Left ventricle myocardium inferior (tissue), 1 donor: ENCODE measurements at regions not wholly inside any gene's neighbourhood (a gene's known extent, or its start where the extent isn't known, plus 50 kb on each side); places are given as distances from the start of the nearest gene placed in this dataset.
"Not testable (repeated sequence)": the region's sequence is repeated elsewhere in the genome, so short reads cannot be mapped to it uniquely, and the experiment has no call there.

ENCODE experiments used
- DNase-seq: peaks from one replicate; pipeline ENCODE4 v3.0.0-alpha.2; 2020
- H3K27ac ChIP-seq: fragments of 200-600 bp; replicated peaks from 2 replicates; pipeline ENCODE4 v1.8.0; 2021
- H3K27me3 ChIP-seq: fragments of 200-600 bp; 2 replicates; pipeline ENCODE4 v1.8.0; 2021; ENCODE audit warnings: low read depth
- H3K36me3 ChIP-seq: fragments of 200-600 bp; 2 replicates; pipeline ENCODE4 v1.8.0; 2021
- H3K4me1 ChIP-seq: fragments of 200-600 bp; 2 replicates; pipeline ENCODE4 v1.8.0; 2021
- H3K4me3 ChIP-seq: fragments of 200-600 bp; 2 replicates; pipeline ENCODE4 v1.8.0; 2021; ENCODE audit warnings: mild to moderate bottlenecking, moderate library complexity
- H3K9me3 ChIP-seq: fragments of 200-600 bp; replicated peaks from 2 replicates; pipeline ENCODE4 v1.8.0; 2021
- CTCF ChIP-seq: fragments of 200-600 bp; IDR thresholded peaks from 2 replicates; pipeline ENCODE4 v1.8.0; 2021; ENCODE audit warnings: antibody characterized with exemption, mild to moderate bottlenecking, borderline replicate concordance
- intact Hi-C: fragments of 100-400 bp; cut with micrococcal nuclease; formaldehyde crosslinking; loops from one replicate; pipeline ENCODE4 v1.11.0; 2022
- donor health status: DM: no; HTN: yes; CAD: no; lungs with severe emphysema.

DNA sequence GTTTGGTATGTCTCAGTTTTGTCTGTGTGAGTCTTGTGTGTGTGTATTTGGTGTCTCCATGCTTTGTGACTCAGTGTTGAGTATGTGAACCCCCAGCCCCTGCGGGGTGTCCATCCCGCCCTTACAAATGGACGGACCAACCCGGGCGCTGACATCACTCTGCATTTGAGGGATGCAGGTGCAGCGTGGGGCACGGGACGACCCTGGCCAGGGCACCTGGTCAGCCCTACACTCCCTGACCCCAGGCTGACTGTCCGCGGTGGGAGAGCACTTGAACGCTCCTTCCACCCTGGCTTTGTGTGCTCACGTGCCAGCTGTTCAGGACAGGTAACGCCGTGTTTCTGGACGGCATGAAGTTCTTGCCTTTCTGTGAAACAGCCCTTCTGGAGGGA lies 369.0 kb downstream of the BRD1 start:
- H3K27ac ChIP-seq = no peak overlapping the region
- H3K36me3 ChIP-seq = no peaks in the 10 kb centered on the region
- intact Hi-C loops = no loop called here
- no peaks in the 10 kb centered on the region for H3K9me3 ChIP-seq
- DNase-seq = no peak
- H3K27me3 ChIP-seq = peaks cover 60% of the 10 kb centered on the region
- no peaks in the 10 kb centered on the region for H3K4me1 ChIP-seq
- H3K4me3 ChIP-seq = no peak overlapping the region
- TF ChIP-seq CTCF = no peak

- DNase-seq = no peak
- no peak overlapping the region for H3K4me3 ChIP-seq
- H3K36me3 ChIP-seq = no peaks in the 10 kb centered on the region
- no peak for TF ChIP-seq CTCF
- H3K9me3 ChIP-seq = no peaks in the 10 kb centered on the region
- no peaks in the 10 kb centered on the region for H3K4me1 ChIP-seq
- H3K27ac ChIP-seq = no peak overlapping the region
- intact Hi-C loops = no loop called here
- peaks cover 60% of the 10 kb centered on the region for H3K27me3 ChIP-seq
These were observed 369.5 kb downstream of the BRD1 start for GRCh38 chr22:49457946-49458707.

DNA sequence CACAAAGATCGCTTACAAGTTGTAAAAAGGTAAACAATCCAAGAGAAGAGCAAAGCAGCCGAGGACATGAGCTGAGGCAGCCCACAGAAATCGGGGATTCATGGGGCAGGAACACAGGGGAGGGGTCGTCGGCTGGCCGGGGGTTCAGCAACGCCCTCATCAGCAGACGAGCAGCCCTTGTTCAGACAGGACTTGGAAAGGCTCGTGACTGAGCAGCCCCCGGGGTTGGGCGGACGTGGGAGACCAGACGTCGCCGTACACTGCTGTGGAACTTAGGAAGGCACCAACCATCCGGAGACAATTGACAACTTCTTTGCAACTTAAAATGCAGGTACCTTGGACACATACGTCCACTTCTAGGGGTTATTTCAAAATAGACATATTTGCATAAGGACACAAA lies 370.5 kb downstream of the BRD1 start:
- no peak overlapping the region for H3K4me3 ChIP-seq
- H3K4me1 ChIP-seq = no peaks in the 10 kb centered on the region
- no peaks in the 10 kb centered on the region for H3K36me3 ChIP-seq
- no peaks in the 10 kb centered on the region for H3K9me3 ChIP-seq
- no peak overlapping the region for H3K27ac ChIP-seq
- TF ChIP-seq CTCF = no peak
- peaks cover 53% of the 10 kb centered on the region for H3K27me3 ChIP-seq
- intact Hi-C loops = no loop called here
- no peak for DNase-seq

DNA sequence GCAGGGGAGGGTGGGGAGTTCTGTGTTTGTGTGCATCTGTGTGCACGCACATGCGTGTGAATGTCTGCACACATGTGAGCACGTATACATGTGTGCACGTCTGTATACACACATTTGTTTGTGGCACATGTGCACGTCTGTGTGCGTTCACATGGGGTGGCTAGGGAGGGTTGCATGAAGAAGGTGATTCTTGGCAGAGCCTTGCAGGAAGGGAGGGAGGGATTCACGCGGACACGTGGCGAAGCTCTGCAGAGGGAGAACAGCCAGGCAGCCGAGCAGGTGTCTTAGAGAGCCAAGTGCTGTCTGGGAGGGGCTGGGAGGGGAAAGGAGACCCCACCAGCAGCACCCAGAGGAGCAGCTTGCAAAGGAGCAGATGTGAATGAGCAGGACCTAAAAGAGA lies 372.1 kb downstream of the BRD1 start:
- Histone ChIP-seq H3K36me3 (no peaks in the 10 kb centered on the region), H3K27me3 (peaks cover 67% of the 10 kb centered on the region)

DNA sequence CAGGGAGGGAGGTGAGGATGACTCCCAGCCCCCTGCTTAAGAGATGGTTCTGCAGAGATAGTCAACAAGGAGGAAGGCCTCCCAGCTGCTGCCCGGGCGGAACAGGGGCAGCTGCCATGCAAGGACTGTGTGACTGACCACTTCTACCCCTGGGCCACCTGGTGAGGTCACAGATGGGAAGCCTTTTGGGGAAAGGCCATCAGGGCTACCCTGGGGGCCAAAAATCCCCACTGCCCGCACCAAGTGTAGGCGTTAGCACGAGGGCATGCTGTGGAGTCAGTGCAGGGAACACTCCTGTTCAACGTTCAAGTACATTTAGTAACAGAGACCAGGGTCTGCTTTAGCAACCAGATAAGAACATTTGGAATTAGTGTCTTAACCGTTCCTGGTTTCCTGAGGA lies 372.9 kb downstream of the BRD1 start:
- no peaks in the 10 kb centered on the region for H3K36me3 ChIP-seq
- no peak overlapping the region for H3K4me3 ChIP-seq
- H3K27me3 ChIP-seq = peaks cover 76% of the 10 kb centered on the region
- H3K9me3 ChIP-seq = no peaks in the 10 kb centered on the region
- intact Hi-C loops = no loop called here
- DNase-seq = no peak
- H3K4me1 ChIP-seq = no peaks in the 10 kb centered on the region
- TF ChIP-seq CTCF = no peak
- H3K27ac ChIP-seq = no peak overlapping the region

More for the DNA sequence above, 372.1 kb downstream of the BRD1 start:
- H3K4me3 ChIP-seq = no peak overlapping the region
- TF ChIP-seq CTCF = no peak
- H3K27ac ChIP-seq = no peak overlapping the region
- intact Hi-C loops = no loop called here
- no peaks in the 10 kb centered on the region for H3K9me3 ChIP-seq
- DNase-seq = no peak
- H3K4me1 ChIP-seq = no peaks in the 10 kb centered on the region

DNA sequence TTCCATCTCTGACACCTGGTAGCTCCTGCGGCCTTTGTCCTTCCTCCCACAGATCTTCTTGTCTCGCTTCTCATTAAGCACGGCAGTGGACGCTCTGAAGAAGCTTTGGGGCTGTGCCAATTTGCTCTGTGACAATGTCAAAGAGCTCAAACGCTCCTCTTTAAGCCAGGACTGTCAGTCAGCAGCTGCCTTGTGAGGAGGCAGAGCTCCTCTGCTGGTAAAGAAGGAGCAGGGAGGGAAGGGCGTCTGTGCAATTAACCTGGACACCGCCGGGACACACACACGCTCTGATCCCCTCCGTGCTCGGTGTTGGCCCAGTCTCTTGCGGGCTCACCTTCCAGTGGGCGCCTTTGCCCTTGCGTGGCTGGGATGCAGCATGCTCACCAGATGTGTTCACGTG lies 373.9 kb downstream of the BRD1 start:
- H3K27me3 ChIP-seq = peaks cover 76% of the 10 kb centered on the region

DNA sequence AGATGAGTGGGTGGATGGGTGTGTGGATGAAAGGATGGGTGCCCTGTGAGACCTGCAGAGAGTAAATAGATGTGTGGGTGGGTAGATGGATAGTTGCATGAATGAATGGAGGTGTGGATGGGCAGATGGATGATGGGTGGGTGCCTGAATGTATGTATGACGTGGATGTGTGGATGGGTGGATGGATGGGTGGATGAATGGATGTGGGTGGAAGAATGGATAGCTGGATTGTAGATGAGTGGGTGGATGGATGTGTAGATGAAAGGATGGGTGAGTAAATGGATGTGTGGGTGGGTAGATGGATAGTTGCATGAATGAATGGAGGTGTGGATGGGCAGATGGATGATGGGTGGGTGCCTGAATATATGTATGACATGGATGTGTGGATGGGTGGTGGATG lies 374.7 kb downstream of the BRD1 start:
- peaks cover 76% of the 10 kb centered on the region for H3K27me3 ChIP-seq
- intact Hi-C loops = not testable (repeated sequence)

More for the DNA sequence above, 373.9 kb downstream of the BRD1 start:
- intact Hi-C loops = no loop called here
- H3K4me3 ChIP-seq = no peak overlapping the region
- no peaks in the 10 kb centered on the region for H3K9me3 ChIP-seq
- no peaks in the 10 kb centered on the region for H3K36me3 ChIP-seq
- no peak overlapping the region for H3K27ac ChIP-seq
- no peaks in the 10 kb centered on the region for H3K4me1 ChIP-seq
- TF ChIP-seq CTCF = no peak
- DNase-seq = no peak

More for the DNA sequence above, 374.7 kb downstream of the BRD1 start:
- H3K36me3 ChIP-seq, H3K4me3 ChIP-seq, DNase-seq, H3K27ac ChIP-seq, H3K9me3 ChIP-seq, H3K4me1 ChIP-seq: not testable (repeated sequence)
